Upper lobe of left lung (tissue), 6 donors: ENCODE measurements at regions not wholly inside any gene's neighbourhood (a gene's known extent, or its start where the extent isn't known, plus 50 kb on each side); places are given as distances from the start of the nearest gene placed in this dataset.

Experiments
- ATAC-seq, 2 donors: fragments of 200-7000 bp; cut with Tn5 transposase; one replicate each; pipeline ENCODE4 v1.9.1; 2022; ENCODE audit warnings: mild to moderate bottlenecking in 2 of 2, moderate library complexity in 2 of 2; ENCODE audit not compliant: low FRiP score in 2 of 2
- DNase-seq, 2 donors: peaks; one replicate each; pipeline ENCODE4 v3.0.0-alpha.2; 2019 to 2020
- H3K27ac ChIP-seq, 4 donors: fragments of 200-600 bp; sonication (generic); one replicate each; pipeline ENCODE4 v1.5.1; 2016 to 2019
- H3K27me3 ChIP-seq, 4 donors: fragments of 200-600 bp; sonication (generic); one replicate each; pipeline ENCODE4 v1.5.1; 2017 to 2019
- H3K36me3 ChIP-seq, 4 donors: fragments of 200-600 bp; sonication (generic); one replicate each; pipeline ENCODE4 v1.5.1; 2016 to 2019
- H3K4me1 ChIP-seq, 4 donors: fragments of 200-600 bp; sonication (generic); one replicate each; pipeline ENCODE4 v1.5.1; 2018 to 2019
- H3K4me3 ChIP-seq, 4 donors: fragments of 200-600 bp; sonication (generic); one replicate each; pipeline ENCODE4 v1.5.1; 2017 to 2019; ENCODE audit warnings: mild to moderate bottlenecking in 2 of 4, moderate library complexity in 1 of 4
- H3K9me3 ChIP-seq, 4 donors: fragments of 200-600 bp; sonication (generic); one replicate each; pipeline ENCODE4 v1.5.1; 2018 to 2019
- CTCF ChIP-seq, 6 experiments: fragments of 450-650 bp in 4 of 6; fragments of 200-600 bp in 2 of 6; sonication (generic) in 2 of 6; IDR thresholded peaks; one replicate each; pipeline ENCODE4 v1.5.1; 2016 to 2019; ENCODE audit warnings: antibody characterized with exemption in 6 of 6
- EP300 ChIP-seq, 4 donors: sonication (generic); formaldehyde crosslinking; IDR thresholded peaks; one replicate each; pipeline ENCODE4 v1.5.1; 2017; ENCODE audit warnings: antibody characterized with exemption in 4 of 4, control low read depth in 2 of 4
- POLR2A ChIP-seq, 4 donors: fragments of 450-650 bp; IDR thresholded peaks; one replicate each; pipeline ENCODE4 v1.5.1; 2016 to 2017; ENCODE audit warnings: antibody characterized with exemption in 4 of 4, mild to moderate bottlenecking in 2 of 4
- POLR2AphosphoS5 ChIP-seq, 2 donors: sonication (generic); formaldehyde crosslinking; IDR thresholded peaks; one replicate each; pipeline ENCODE4 v1.5.1; 2017; ENCODE audit warnings: antibody characterized with exemption in 2 of 2
- WGBS, 2 donors: methylation state at CpG; one replicate each; pipeline ENCODE4 v1.1.5; 2017 to 2018; 5-methylcytosine and 5-hydroxymethylcytosine counted together
- donor health status: DM: no; HTN: no; CAD: no; lungs with moderate emphysema.
- donor health status: DM: no; HTN: yes; CAD: no; lungs with severe emphysema.

GRCh38 chr1:72936151-72936740, 653.9 kb upstream of the NEGR1 start:
- TF ChIP-seq POLR2AphosphoS5 (IDR thresholded peaks at IDR 0.05) (no peak), CTCF (IDR thresholded peaks at IDR 0.05) (no peak), POLR2A (IDR thresholded peaks at IDR 0.05) (no peak), EP300 (IDR thresholded peaks at IDR 0.05) (no peak)
- WGBS, 2 donors: 79 to 82% methylated on average over 6 of the region's 6 CpGs
- no peak overlapping the region for H3K4me3 ChIP-seq
- no peaks in the 10 kb centered on the region for H3K36me3 ChIP-seq
- no peaks in the 10 kb centered on the region for H3K9me3 ChIP-seq
- no peak overlapping the region for H3K27ac ChIP-seq
- ATAC-seq (no peak), DNase-seq (no peak)
- no peaks in the 10 kb centered on the region for H3K4me1 ChIP-seq
- H3K27me3 ChIP-seq: no peaks in the 10 kb centered on the region

DNA sequence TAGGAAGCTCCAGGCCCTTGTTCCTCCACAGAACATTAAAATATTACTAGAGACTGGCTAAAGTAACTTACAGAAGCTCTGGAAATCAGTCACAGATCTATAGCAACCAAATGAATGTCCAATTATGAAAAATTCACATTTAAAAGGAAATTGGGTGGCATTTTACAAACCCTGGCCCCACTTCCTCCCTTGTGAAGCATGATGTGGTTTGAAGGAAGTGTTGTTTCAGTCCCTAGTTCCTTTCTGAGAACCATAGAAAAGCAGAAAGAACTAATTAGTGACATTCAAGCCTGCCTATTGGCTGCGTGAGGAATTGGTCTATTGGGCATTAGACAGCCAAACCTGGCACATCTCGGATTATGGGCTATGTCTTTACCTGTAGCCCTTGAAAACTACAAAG, 649.7 kb upstream of the NEGR1 start:
- TF ChIP-seq POLR2AphosphoS5 (IDR thresholded peaks at IDR 0.05) (no peak), CTCF (IDR thresholded peaks at IDR 0.05) (no peak), EP300 (IDR thresholded peaks at IDR 0.05) (no peak), POLR2A (IDR thresholded peaks at IDR 0.05) (no peak)
- no peak for ATAC-seq
- no peak for DNase-seq
- Histone ChIP-seq H3K27me3 (no peaks in the 10 kb centered on the region), H3K9me3 (no peaks in the 10 kb centered on the region), H3K4me1 (no peaks in the 10 kb centered on the region), H3K4me3 (no peak overlapping the region), H3K27ac (no peak overlapping the region), H3K36me3 (no peaks in the 10 kb centered on the region)
- 82% methylated on average over 2 of the region's 2 CpGs for WGBS, 2 donors

- H3K36me3 ChIP-seq: no peaks in the 10 kb centered on the region
- H3K4me3 ChIP-seq: no peak overlapping the region
- ATAC-seq (no peak), DNase-seq (no peak)
- H3K27ac ChIP-seq: no peak overlapping the region
- TF ChIP-seq EP300 (IDR thresholded peaks at IDR 0.05) (no peak), POLR2A (IDR thresholded peaks at IDR 0.05) (no peak), POLR2AphosphoS5 (IDR thresholded peaks at IDR 0.05) (no peak), CTCF (IDR thresholded peaks at IDR 0.05) (no peak)
- H3K4me1 ChIP-seq: no peaks in the 10 kb centered on the region
- H3K27me3 ChIP-seq: no peaks in the 10 kb centered on the region
- WGBS, 2 donors: 86 to 90% methylated on average over 3 of the region's 3 CpGs
- H3K9me3 ChIP-seq: no peaks in the 10 kb centered on the region
Observed at GRCh38 chr1:72930528-72930927, 648.2 kb upstream of the NEGR1 start.

- ATAC-seq (no peak), DNase-seq (no peak)
- Histone ChIP-seq H3K4me3 (no peak overlapping the region), H3K4me1 (no peaks in the 10 kb centered on the region), H3K9me3 (no peaks in the 10 kb centered on the region), H3K27me3 (no peaks in the 10 kb centered on the region), H3K36me3 (no peaks in the 10 kb centered on the region), H3K27ac (no peak overlapping the region)
- no peak for TF ChIP-seq POLR2A (IDR thresholded peaks at IDR 0.05)
- no peak for TF ChIP-seq CTCF (IDR thresholded peaks at IDR 0.05)
- TF ChIP-seq POLR2AphosphoS5 (IDR thresholded peaks at IDR 0.05): no peak
- TF ChIP-seq EP300 (IDR thresholded peaks at IDR 0.05): no peak
- WGBS, 2 donors: 51 to 56% methylated on average over 4 of the region's 4 CpGs
Observed at GRCh38 chr1:72918940-72919339, 636.6 kb upstream of the NEGR1 start.

DNA sequence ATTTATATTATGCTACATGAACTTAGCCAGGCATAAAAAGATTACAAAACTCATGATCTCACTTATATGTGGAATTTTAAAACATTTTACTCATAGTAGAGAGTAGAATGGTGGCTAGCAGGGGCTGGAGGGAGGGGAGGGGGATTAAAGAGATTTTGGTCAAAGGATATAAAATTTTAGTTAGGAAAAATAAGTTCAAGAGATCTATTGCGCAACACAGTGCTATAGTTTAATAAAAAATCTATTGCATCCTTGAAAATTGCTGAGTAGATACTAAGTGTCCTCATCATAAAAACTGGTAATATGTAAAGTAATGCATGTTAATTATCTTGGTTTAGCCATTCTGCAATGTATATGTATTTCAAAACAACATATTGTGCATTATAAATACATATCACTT, 635.6 kb upstream of the NEGR1 start:
- TF ChIP-seq POLR2A (IDR thresholded peaks at IDR 0.05) (no peak), POLR2AphosphoS5 (IDR thresholded peaks at IDR 0.05) (no peak), EP300 (IDR thresholded peaks at IDR 0.05) (no peak), CTCF (IDR thresholded peaks at IDR 0.05) (no peak)
- 33 to 57% methylated on average over 1 of the region's 1 CpG for WGBS, 2 donors
- H3K4me1 ChIP-seq: no peaks in the 10 kb centered on the region
- H3K27ac ChIP-seq: no peak overlapping the region
- no peaks in the 10 kb centered on the region for H3K36me3 ChIP-seq
- no peaks in the 10 kb centered on the region for H3K9me3 ChIP-seq
- no peaks in the 10 kb centered on the region for H3K27me3 ChIP-seq
- no peak for ATAC-seq
- H3K4me3 ChIP-seq: no peak overlapping the region
- no peak for DNase-seq
